22Rv1 (cell line): ENCODE measurements at regions not wholly inside any gene's neighbourhood (a gene's known extent, or its start where the extent isn't known, plus 50 kb on each side); places are given as distances from the start of the nearest gene placed in this dataset.

Source experiments
- ZFX ChIP-seq: fragments of 450-650 bp; IDR thresholded peaks from 2 replicates; pipeline ENCODE4 v1.6.1; 2017; ENCODE audit warnings: antibody characterized with exemption, borderline replicate concordance
- TF ChIP-seq, protein P1 (sequence below): fragments of 450-650 bp; IDR thresholded peaks from 2 replicates; pipeline ENCODE4 v1.5.1; 2017; ENCODE audit warnings: mild to moderate bottlenecking

GRCh38 chr6:71033890-71034289 lies 77.0 kb upstream of the B3GAT2 start:
- TF ChIP-seq, protein P1, sequence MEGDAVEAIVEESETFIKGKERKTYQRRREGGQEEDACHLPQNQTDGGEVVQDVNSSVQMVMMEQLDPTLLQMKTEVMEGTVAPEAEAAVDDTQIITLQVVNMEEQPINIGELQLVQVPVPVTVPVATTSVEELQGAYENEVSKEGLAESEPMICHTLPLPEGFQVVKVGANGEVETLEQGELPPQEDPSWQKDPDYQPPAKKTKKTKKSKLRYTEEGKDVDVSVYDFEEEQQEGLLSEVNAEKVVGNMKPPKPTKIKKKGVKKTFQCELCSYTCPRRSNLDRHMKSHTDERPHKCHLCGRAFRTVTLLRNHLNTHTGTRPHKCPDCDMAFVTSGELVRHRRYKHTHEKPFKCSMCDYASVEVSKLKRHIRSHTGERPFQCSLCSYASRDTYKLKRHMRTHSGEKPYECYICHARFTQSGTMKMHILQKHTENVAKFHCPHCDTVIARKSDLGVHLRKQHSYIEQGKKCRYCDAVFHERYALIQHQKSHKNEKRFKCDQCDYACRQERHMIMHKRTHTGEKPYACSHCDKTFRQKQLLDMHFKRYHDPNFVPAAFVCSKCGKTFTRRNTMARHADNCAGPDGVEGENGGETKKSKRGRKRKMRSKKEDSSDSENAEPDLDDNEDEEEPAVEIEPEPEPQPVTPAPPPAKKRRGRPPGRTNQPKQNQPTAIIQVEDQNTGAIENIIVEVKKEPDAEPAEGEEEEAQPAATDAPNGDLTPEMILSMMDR: no peak
- no peak for TF ChIP-seq ZFX
